GM21619 (cell line): ENCODE measurements at regions not wholly inside any gene's neighbourhood (a gene's known extent, or its start where the extent isn't known, plus 50 kb on each side); places are given as distances from the start of the nearest gene placed in this dataset.

ENCODE experiments used
- ATAC-seq: cut with Tn5 transposase; IDR thresholded peaks from one replicate; pipeline ENCODE4 v1.9.1; 2021; ENCODE audit not compliant: unreplicated experiment

- ATAC-seq = no peak
These were observed 73.3 kb upstream of the C1orf87 start for GRCh38 chr1:60146884-60147283.

- no peak for ATAC-seq
These were observed 72.2 kb upstream of the C1orf87 start for GRCh38 chr1:60145771-60146170.

GRCh38 chr1:60141743-60142142 lies 68.2 kb upstream of the C1orf87 start:
- ATAC-seq = no peak

GRCh38 chr1:60141276-60141675 lies 67.7 kb upstream of the C1orf87 start:
- ATAC-seq = no peak

- ATAC-seq = no peak
These were observed 63.8 kb upstream of the C1orf87 start for GRCh38 chr1:60137406-60137805.

- no peak for ATAC-seq
These were observed 62.8 kb upstream of the C1orf87 start for GRCh38 chr1:60136395-60136794.

- no peak for ATAC-seq
These were observed 61.1 kb upstream of the C1orf87 start for GRCh38 chr1:60134716-60135115.

GRCh38 chr1:60133848-60134247 lies 60.3 kb upstream of the C1orf87 start:
- ATAC-seq = no peak

- ATAC-seq = no peak
These were observed 59.6 kb upstream of the C1orf87 start for GRCh38 chr1:60133000-60133673.

GRCh38 chr1:60132108-60132507 lies 58.5 kb upstream of the C1orf87 start:
- no peak for ATAC-seq

GRCh38 chr1:60130703-60131102 lies 57.1 kb upstream of the C1orf87 start:
- no peak for ATAC-seq

GRCh38 chr1:60129911-60130310 lies 56.3 kb upstream of the C1orf87 start:
- no peak for ATAC-seq

GRCh38 chr1:60126723-60127122 lies 53.2 kb upstream of the C1orf87 start:
- no peak for ATAC-seq
